ENCODE measurements at regions not wholly inside any gene's neighbourhood (a gene's known extent, or its start where the extent isn't known, plus 50 kb on each side); places are given as distances from the start of the nearest gene placed in this dataset.

DNA sequence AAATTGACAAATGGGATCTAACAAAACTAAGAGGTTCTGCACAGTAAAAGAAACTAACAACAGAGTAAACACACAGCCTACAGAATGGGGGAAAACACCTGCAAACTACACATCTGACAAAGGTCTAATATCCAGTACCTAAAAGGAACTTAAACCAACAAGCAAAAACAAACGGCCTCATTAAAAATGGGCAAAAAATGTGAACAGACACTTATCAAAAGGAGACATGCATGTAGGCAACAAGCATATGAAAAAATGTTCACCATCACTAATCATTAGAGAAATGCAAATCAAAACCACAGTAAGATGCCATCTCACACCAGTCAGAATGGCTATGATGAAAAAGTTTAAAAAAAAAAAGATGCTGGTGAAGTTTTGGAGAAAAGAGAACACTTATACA lies 197.4 kb downstream of the KBTBD2 start:
- TF ChIP-seq, protein P1, sequence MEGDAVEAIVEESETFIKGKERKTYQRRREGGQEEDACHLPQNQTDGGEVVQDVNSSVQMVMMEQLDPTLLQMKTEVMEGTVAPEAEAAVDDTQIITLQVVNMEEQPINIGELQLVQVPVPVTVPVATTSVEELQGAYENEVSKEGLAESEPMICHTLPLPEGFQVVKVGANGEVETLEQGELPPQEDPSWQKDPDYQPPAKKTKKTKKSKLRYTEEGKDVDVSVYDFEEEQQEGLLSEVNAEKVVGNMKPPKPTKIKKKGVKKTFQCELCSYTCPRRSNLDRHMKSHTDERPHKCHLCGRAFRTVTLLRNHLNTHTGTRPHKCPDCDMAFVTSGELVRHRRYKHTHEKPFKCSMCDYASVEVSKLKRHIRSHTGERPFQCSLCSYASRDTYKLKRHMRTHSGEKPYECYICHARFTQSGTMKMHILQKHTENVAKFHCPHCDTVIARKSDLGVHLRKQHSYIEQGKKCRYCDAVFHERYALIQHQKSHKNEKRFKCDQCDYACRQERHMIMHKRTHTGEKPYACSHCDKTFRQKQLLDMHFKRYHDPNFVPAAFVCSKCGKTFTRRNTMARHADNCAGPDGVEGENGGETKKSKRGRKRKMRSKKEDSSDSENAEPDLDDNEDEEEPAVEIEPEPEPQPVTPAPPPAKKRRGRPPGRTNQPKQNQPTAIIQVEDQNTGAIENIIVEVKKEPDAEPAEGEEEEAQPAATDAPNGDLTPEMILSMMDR (conservative IDR thresholded peaks at IDR 0.05), result no peak
- TF ChIP-seq ZFX (IDR thresholded peaks at IDR 0.05), result no peak
